ENCODE measurements at regions not wholly inside any gene's neighbourhood (a gene's known extent, or its start where the extent isn't known, plus 50 kb on each side); places are given as distances from the start of the nearest gene placed in this dataset.

DNA sequence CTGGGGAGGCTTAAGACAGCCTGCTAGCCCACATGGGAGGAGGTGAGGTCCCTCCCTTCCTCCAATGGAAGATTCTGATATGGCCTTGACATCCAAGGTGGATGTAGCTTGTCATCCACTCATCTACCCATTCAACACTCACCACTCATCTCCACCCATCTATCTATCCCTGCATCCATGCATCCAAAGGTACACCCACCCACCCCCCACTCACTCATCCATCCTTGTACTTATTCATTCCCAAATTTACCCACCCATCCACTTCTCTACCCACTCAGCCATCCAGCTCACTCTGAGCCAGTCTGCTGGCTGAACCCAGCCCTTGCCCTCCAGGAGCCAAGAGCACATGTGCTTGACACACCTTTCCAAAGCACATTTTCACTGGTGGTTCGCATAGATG, 189.7 kb downstream of the TLE3 start:
- 96 to 100% methylated on average over 1 of the region's 1 CpG for WGBS, 2 donors (ENCODE audit: low coverage in 1 of 2)
- TF ChIP-seq CTCF (IDR thresholded peaks at IDR 0.05) (no peak), EP300 (IDR thresholded peaks at IDR 0.05; ENCODE audit: low read depth) (no peak), POLR2AphosphoS5 (IDR thresholded peaks at IDR 0.05) (no peak), POLR2A (IDR thresholded peaks at IDR 0.05) (no peak)
- H3K27me3 ChIP-seq: peaks cover 4% of the 10 kb centered on the region

GRCh38 chr15:69908590-69909420, 188.9 kb downstream of the TLE3 start:
- no peak for DNase-seq
- H3K36me3 ChIP-seq: no peaks in the 10 kb centered on the region
- 81 to 85% methylated on average over 14 to 15 of the region's 15 CpGs for WGBS, 2 donors (ENCODE audit: low coverage in 1 of 2)
- H3K4me3 ChIP-seq: no peak overlapping the region
- H3K27ac ChIP-seq: no peak overlapping the region
- TF ChIP-seq POLR2AphosphoS5 (IDR thresholded peaks at IDR 0.05) (no peak), CTCF (IDR thresholded peaks at IDR 0.05) (no peak), POLR2A (IDR thresholded peaks at IDR 0.05) (no peak), EP300 (IDR thresholded peaks at IDR 0.05; ENCODE audit: low read depth) (no peak)
- H3K27me3 ChIP-seq: peaks cover 4% of the 10 kb centered on the region
- intact Hi-C loops (cut with DNase I; ENCODE audit: low total_unique reads) (no loop called here), in situ Hi-C loops (cut with MboI; ENCODE audit: low pct_ligation_motif_present in 1 of 4, low pct_unique_long_range_greater_than_20kb in 1 of 4, low sequenced_read_pairs in 3 of 4) (no loop called here)
- no peaks in the 10 kb centered on the region for H3K4me1 ChIP-seq
- H3K9me3 ChIP-seq: no peaks in the 10 kb centered on the region

More for the DNA sequence above, 189.7 kb downstream of the TLE3 start:
- Histone ChIP-seq H3K4me1 (no peaks in the 10 kb centered on the region), H3K27ac (no peak overlapping the region), H3K36me3 (no peaks in the 10 kb centered on the region), H3K4me3 (no peak overlapping the region), H3K9me3 (no peaks in the 10 kb centered on the region)
- in situ Hi-C loops (cut with MboI; ENCODE audit: low pct_ligation_motif_present in 1 of 4, low pct_unique_long_range_greater_than_20kb in 1 of 4, low sequenced_read_pairs in 3 of 4): no loop called here
- DNase-seq: no peak
- intact Hi-C loops (cut with DNase I; ENCODE audit: low total_unique reads): no loop called here

- H3K27me3 ChIP-seq: peaks cover 4% of the 10 kb centered on the region
- intact Hi-C loops (cut with DNase I; ENCODE audit: low total_unique reads) (no loop called here), in situ Hi-C loops (cut with MboI; ENCODE audit: low pct_ligation_motif_present in 1 of 4, low pct_unique_long_range_greater_than_20kb in 1 of 4, low sequenced_read_pairs in 3 of 4) (no loop called here)
- DNase-seq: no peak
- no peak overlapping the region for H3K4me3 ChIP-seq
- no peaks in the 10 kb centered on the region for H3K4me1 ChIP-seq
- no peak overlapping the region for H3K27ac ChIP-seq
- no peaks in the 10 kb centered on the region for H3K36me3 ChIP-seq
- WGBS, 2 donors (ENCODE audit: low coverage in 1 of 2): 79 to 83% methylated on average over 2 to 7 of the region's 7 CpGs
- TF ChIP-seq POLR2AphosphoS5 (IDR thresholded peaks at IDR 0.05) (no peak), EP300 (IDR thresholded peaks at IDR 0.05; ENCODE audit: low read depth) (no peak), CTCF (IDR thresholded peaks at IDR 0.05) (no peak), POLR2A (IDR thresholded peaks at IDR 0.05) (no peak)
- no peaks in the 10 kb centered on the region for H3K9me3 ChIP-seq
Observed at GRCh38 chr15:69909719-69910444, 187.8 kb downstream of the TLE3 start.

DNA sequence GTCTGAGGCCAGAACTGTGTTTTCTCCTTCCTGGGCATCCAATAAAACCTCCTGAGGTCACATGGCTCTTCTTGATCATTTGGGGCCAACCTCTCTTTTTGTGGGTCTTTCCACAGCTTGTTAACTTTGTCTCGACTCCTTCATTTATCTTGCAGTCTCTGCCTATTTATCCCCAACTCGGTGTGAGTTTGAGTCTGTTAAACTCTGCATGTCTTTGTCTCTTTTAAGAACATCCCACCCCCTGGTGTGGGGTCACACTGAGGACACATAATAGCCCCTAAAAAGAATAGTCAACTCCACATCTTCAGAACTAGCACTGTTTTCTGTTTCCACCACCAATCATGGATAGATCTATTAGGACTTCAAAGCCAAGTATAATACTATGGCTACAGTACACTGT, 187.2 kb downstream of the TLE3 start:
- 98 to 100% methylated on average over 2 of the region's 2 CpGs for WGBS, 2 donors (ENCODE audit: low coverage in 1 of 2)
- H3K36me3 ChIP-seq: no peaks in the 10 kb centered on the region

More for the DNA sequence above, 187.2 kb downstream of the TLE3 start:
- H3K27ac ChIP-seq: no peak overlapping the region
- in situ Hi-C loops (cut with MboI; ENCODE audit: low pct_ligation_motif_present in 1 of 4, low pct_unique_long_range_greater_than_20kb in 1 of 4, low sequenced_read_pairs in 3 of 4) (no loop called here), intact Hi-C loops (cut with DNase I; ENCODE audit: low total_unique reads) (no loop called here)
- no peak for TF ChIP-seq POLR2A (IDR thresholded peaks at IDR 0.05)
- H3K4me1 ChIP-seq: no peaks in the 10 kb centered on the region
- H3K27me3 ChIP-seq: peaks cover 4% of the 10 kb centered on the region
- DNase-seq: no peak
- H3K9me3 ChIP-seq: no peaks in the 10 kb centered on the region
- no peak overlapping the region for H3K4me3 ChIP-seq
